GM18868 (cell line): ENCODE measurements at regions not wholly inside any gene's neighbourhood (a gene's known extent, or its start where the extent isn't known, plus 50 kb on each side); places are given as distances from the start of the nearest gene placed in this dataset.
"Not testable (repeated sequence)": the region's sequence is repeated elsewhere in the genome, so short reads cannot be mapped to it uniquely, and the experiment has no call there.

Source experiments
- ATAC-seq: cut with Tn5 transposase; IDR thresholded peaks from one replicate; pipeline ENCODE4 v1.9.1; 2021; ENCODE audit warnings: mild to moderate bottlenecking, moderate library complexity; ENCODE audit not compliant: unreplicated experiment

GRCh38 chr5:108696951-108697715, 50.6 kb upstream of the FER start:
- no peak for ATAC-seq

DNA sequence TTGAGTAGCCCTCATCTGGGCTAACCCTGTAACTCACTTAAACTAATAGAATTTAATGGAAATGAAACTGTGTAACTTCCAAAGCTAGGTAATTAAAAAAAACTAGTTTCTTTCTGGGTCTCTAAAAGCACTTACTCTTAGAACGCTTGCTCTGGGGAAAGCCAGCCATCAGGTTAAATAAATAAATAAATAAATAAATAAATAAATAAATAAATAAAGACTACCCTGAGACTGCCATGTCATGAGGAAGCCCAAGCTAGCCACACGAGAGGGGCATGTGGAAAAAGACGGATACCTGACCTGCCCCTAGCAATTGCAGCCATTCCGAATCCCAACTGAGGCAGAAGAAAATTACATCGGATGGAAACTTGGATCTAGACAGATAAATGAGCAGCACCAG, 51.3 kb upstream of the FER start:
- no peak for ATAC-seq

DNA sequence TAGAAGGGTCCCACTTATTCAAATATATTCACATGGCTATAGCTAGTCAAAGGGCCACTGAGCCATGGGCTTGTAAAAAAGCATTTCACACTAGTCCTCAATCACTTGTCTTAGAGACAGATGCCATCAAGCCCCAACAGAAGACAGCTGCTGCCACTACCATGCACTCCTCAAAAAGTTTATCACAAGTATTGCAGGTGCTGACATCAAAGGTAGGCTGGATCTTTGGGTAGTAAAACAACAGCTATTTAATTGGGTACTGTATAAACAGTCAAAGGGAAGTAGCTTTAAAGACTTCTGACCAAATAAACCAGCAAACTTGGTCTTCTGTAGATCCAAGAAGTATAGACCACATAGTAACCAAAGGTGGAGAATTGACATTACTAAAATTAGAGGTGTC, 59.2 kb upstream of the FER start:
- ATAC-seq: no peak

DNA sequence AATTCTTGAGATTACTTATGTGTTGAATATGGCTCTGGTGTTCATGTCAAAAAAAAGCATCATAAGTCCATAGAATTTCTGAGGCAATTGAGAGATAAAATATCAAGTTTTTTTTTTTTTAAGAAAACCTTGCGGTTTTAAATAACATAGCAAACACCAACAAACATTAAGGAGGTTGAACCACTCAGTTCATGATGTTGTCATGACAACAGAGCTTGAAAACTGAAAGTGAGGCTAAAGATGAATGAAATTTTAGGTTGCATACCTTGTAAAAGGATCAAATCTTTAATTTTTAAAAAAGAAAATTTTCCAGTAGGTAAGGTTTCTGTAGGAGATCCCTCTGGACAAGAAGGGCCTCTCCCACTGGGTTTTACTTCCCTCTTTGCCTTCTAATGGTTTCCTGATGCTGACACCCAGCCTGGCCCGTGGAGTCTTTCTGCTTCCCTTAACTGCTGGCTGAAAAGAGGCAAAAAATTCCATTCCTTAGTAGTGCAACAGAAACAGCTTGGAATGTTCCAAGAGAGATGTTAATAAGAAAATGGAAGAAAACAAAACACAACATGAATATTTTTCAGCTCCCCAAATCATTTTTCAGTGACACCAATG, 60.0 kb upstream of the FER start:
- peak; percentile 79 for ATAC-seq

DNA sequence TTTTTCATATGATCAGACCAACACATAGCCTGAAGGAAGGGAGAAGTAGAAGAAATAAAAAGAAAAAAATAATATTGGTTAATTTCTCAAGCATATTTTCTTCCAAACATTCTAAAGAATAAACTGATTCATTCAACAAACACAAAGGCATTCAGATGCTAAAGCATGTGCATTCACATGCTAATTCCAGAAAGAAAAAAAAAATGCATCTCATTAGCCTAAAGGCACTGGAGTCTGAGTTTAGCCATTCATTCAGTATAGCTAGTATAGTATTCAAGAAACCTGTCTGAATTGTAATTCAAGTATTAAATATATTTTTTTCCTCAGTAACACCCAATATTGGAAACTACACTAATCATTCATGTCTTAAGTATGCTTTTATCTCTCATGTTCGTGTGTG, 61.0 kb upstream of the FER start:
- ATAC-seq: no peak

DNA sequence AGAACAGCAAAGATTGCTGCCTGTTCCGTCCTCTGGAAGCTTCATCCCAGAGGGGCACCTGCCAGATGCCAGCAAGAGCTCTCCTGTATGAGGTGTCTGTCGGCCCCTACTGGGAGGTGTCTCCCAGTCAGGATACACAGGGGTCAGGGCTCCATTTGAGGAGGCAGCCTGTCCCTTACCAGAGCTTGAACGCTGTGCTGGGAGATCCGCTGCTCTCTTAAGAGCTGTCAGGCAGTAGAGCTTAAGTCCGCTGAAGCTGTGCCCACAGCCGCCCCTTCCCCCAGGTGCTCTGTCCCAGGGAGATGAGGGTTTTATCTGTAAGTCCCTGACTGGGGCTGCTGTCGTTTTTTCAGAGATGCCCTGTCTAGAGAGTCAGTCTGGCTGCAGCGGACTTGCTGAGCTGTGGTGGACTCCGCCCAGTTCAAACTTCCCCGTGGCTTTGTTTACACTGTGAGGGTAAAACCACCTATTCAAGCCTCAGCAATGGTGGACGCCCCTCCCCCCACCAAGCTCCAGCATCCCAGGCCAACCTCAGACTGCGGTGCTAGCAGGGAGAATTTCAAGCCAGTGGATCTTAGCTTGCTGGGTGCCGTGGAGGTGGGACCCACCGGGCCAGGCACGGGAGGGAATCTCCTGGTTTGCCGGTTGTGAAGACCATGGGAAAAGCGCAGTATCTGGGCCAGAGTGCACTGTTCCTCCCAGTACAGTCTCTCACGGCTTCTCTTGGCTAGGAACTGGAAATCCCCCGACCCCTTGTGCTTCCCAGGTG, 62.1 kb upstream of the FER start:
- not testable (repeated sequence) for ATAC-seq

- peak; percentile 94 for ATAC-seq
These were observed 66.4 kb upstream of the FER start for GRCh38 chr5:108681079-108681921.

DNA sequence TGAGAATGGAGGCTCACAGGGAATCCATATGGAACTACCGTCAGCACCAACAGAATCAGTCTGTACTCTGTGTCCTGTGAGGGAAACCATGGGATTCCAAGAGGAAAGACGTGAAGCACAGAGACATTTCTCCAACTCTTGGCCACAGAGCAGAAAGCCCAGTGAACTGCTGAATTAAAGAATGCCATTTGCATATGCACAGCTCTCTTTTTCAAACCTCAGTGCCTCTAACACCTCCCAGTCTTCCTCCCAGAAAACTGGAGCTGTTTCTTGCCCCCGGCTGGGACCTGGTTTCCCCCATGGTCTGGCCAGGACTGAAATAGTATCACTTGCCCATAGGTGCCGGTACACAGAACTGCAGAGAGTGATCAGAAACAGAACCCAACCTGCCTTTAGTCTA, 69.6 kb upstream of the FER start:
- ATAC-seq: no peak

- no peak for ATAC-seq
These were observed 72.0 kb upstream of the FER start for GRCh38 chr5:108675736-108676135.

DNA sequence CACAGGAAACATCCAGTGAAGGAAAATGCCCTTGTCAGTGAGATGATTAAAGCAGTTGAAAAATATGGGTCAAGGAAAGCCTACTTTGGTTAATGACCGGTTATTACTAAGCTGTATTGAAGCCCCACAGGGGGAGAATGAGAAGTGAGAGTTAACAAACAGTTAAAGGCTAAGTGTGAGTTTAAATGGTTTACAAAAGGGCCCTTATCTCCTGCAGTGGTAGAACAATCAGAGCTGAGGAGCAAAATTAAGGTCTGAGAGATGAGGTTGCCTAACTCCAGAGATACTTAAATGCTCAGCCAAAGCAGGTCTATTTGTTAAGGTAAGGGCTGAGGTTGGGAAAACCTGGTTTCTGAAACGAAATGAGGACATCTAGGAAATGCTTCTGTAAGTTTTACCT, 75.1 kb upstream of the FER start:
- no peak for ATAC-seq

DNA sequence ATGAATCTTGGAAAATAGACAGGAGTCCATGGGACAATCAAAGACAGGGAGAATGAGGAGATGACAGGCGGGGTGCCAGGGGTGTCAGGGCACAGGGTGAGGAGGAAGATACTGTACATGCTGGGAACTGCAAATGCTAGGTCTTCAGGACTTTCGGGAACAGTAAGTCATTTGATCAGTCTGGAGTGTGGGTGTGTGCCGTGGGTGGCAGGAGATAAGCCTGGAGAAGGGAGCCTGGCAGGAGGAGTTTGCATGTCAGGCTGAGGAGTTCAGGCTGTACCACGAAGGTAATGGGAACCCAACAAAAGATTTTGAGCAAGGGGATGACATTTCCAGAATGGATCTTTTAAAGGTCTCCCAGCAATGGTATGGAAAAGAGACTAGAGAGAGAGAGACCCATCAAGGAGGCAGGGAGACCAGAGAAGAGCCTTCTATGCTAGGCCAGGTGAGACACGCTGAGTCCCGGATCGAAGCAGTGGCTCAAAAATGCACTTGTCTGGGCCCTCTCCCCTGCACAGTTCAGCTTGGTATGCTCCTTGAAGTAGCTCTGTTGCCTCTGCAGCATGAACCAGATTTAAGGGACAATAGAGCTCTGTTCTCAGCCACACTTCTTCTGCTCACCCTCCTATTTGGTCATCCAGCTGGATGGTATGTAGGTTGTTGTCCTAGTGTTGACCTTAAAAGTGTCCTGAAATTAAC, 77.0 kb upstream of the FER start:
- ATAC-seq: no peak

GRCh38 chr5:108669462-108669861, 78.2 kb upstream of the FER start:
- ATAC-seq: no peak

DNA sequence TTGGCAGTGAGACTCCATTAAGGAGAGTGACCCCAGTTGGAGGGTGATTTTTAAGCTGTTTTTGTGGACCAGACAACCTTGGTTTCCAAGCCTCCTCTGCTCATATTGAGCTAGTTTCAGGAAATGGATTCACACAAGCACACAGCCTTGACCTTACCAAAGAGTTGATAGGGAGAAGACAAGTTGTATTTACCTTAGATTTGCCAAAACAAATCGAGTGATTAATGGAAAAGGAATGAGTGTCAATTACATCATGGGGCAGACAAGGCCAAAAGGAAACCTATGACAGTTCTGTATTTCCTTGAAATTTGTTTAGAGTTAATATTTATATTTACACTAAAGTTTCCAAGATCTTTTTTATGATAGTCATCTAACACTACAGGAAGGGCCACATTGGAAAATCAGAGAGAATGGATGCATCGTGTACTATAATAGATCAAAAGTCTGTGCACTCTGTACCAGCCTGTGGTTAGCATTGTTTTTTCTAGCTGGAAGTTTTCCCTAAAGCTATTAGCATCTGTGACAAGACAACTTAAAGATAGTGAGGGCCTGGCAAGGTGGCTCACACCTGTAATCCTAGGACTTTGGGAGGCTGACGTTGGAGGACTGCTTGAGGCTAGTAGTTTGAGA, 86.0 kb upstream of the FER start:
- ATAC-seq: no peak

DNA sequence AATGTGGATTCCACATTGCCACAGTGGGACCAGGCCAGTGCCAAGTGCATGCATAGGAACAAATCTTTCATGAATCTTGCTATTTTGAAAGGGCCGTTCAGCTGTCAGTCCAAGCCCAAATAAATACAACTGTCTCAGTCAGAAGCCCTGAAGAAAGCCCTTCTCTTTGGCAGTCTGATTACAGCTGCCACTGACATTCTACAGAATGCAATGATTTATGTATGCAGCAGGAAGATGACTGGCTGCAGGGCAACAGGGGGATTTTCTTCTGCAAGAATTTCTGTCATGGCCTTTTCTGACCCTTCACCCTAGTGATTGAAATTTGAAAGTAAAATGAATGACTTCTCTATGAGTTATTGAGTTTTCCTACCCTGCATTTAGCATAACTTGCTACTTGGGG, 86.7 kb upstream of the FER start:
- no peak for ATAC-seq

DNA sequence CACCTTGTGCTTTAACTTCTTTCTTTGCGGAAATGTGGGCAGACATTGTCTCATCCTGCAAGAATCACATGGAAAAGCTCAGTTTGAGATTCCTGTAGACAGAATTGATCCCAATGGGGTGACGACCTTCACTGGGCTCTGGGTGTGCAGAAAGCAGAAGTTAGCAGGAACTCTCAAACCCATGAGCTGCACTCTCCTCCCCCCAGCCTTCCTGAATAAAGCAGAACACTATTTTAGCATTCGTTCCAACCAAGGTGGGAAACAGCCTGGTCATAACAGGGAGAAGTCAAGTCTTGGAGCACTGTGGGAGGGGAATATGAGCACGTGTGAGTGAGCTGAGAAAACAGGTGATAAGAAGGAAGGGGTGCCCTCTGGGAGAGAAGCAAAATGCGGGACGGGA, 87.4 kb upstream of the FER start:
- ATAC-seq: no peak

GRCh38 chr5:108659531-108659930, 88.2 kb upstream of the FER start:
- no peak for ATAC-seq

DNA sequence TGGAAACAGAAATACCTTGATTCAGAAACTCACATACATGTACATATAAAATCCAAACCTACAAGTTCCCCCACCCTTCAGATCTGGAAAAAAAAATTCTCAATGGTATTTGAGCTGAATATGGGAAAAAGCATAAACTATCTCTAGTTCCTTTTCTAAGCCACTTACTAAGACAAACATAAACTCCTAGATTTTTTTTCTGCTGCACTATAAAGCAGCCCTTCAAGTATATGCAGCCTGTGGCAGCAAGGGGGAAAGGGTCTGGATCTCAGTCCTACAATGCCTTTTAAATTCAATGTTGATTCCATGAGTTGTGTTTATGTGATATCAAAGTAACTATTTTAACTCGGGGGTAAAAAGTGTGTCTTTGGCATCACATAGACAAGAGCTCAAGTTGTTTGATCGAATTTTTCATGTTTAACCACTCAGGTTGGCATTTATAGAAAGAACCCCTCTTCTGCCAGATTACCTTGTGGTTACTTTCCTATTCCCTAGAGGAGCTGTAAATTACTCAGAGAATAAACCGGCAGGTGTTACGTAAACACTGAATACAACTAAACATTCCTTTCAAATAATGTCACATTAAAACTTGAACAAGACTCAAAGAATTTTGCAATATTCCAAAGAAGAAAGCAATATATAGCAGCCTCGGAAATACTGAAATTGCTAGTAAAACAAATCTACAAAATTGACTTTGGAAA, 91.8 kb upstream of the FER start:
- no peak for ATAC-seq

DNA sequence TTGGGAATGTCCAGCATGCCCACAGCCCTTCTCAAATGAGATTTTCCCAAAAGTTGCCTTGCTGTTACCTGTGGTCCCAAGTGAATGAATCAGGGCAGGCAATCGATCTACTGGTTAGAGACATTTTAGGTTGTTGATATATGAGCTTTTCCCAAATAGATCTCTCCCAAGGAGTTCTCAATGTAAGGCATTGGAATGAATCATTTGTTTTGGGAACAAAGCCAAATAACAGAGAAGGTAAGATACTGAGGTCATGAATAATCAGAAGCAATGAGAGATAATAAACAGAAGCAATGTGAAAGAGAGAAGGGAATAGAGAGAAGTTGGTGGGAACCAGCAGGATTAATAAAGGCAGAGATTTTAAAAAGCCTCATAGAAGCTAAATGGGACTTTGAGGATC, 93.6 kb upstream of the FER start:
- ATAC-seq: no peak

DNA sequence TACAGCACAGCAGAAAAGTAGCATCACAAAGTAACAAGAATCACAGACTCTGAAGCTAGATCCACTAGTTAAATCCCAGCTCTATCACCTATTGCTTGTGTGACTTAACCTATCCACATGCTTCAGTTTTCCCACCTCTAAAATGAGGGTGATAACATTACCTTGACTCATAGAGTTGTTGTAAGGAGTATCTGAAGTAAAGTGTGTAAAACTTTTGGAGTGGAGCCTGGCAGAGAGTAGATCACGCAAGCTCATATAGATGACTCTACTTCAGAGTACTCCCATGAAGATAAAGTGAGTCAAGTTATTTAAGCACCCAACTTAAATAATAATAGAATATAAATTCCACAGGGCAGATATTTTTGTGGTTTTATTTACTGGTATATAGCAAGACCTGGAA, 94.5 kb upstream of the FER start:
- no peak for ATAC-seq

GRCh38 chr5:108650997-108651396, 96.7 kb upstream of the FER start:
- no peak for ATAC-seq
